ENCODE measurements at regions not wholly inside any gene's neighbourhood (a gene's known extent, or its start where the extent isn't known, plus 50 kb on each side); places are given as distances from the start of the nearest gene placed in this dataset.

- Histone ChIP-seq H3K27ac (no peak overlapping the region), H3K36me3 (no peaks in the 10 kb centered on the region), H3K4me3 (no peak overlapping the region), H3K27me3 (no peaks in the 10 kb centered on the region), H3K4me1 (no peaks in the 10 kb centered on the region), H3K9me3 (no peaks in the 10 kb centered on the region)
- ATAC-seq (no peak), DNase-seq (no peak)
- in situ Hi-C loops (cut with MboI; ENCODE audit: low sequenced_read_pairs in 4 of 4), result no loop called here
- TF ChIP-seq POLR2A (IDR thresholded peaks at IDR 0.05) (no peak), CTCF (IDR thresholded peaks at IDR 0.05 in 4 of 5, conservative IDR thresholded peaks at IDR 0.05 in 1 of 5) (no peak)
- intact Hi-C loops (cut with DNase I; ENCODE audit: low total_unique reads), result no loop called here
Observed at GRCh38 chr2:228509021-228509420, 327.5 kb upstream of the SPHKAP start.

DNA sequence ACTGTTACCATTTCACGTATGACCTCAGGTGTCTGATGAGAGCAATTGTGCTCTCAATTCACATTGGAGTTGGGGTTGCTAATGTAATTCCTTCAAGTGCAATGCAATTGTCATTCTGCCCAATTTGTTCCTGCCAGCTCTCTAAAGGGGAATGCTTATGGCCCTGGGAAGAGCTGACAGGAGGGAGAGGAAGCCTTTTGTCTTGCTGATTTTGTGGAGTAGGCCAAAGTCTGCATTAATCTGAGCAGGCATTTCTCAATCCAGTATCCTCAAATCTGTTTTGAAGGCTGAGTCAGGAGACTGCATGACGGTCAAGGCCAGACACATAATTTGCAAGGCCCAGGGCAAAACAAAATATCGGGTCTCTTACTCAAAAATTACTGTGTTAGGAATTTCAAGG lies 326.4 kb upstream of the SPHKAP start:
- H3K36me3 ChIP-seq, result no peaks in the 10 kb centered on the region
- no peak overlapping the region for H3K4me3 ChIP-seq
- DNase-seq, result no peak
- no peaks in the 10 kb centered on the region for H3K9me3 ChIP-seq
- in situ Hi-C loops (cut with MboI; ENCODE audit: low sequenced_read_pairs in 4 of 4), result no loop called here
- no peak overlapping the region for H3K27ac ChIP-seq
- no peaks in the 10 kb centered on the region for H3K4me1 ChIP-seq
- no peaks in the 10 kb centered on the region for H3K27me3 ChIP-seq
- no peak for ATAC-seq
- intact Hi-C loops (cut with DNase I; ENCODE audit: low total_unique reads), result no loop called here
- TF ChIP-seq CTCF (IDR thresholded peaks at IDR 0.05 in 4 of 5, conservative IDR thresholded peaks at IDR 0.05 in 1 of 5) (no peak), POLR2A (IDR thresholded peaks at IDR 0.05) (no peak)

GRCh38 chr2:228507231-228507824 lies 325.8 kb upstream of the SPHKAP start:
- intact Hi-C loops (cut with DNase I; ENCODE audit: low total_unique reads), result no loop called here
- TF ChIP-seq POLR2A (IDR thresholded peaks at IDR 0.05) (no peak), CTCF (IDR thresholded peaks at IDR 0.05 in 4 of 5, conservative IDR thresholded peaks at IDR 0.05 in 1 of 5) (no peak)
- in situ Hi-C loops (cut with MboI; ENCODE audit: low sequenced_read_pairs in 4 of 4), result no loop called here
- Histone ChIP-seq H3K36me3 (no peaks in the 10 kb centered on the region), H3K9me3 (no peaks in the 10 kb centered on the region), H3K27ac (no peak overlapping the region), H3K27me3 (no peaks in the 10 kb centered on the region), H3K4me1 (no peaks in the 10 kb centered on the region), H3K4me3 (no peak overlapping the region)
- DNase-seq, result no peak
- no peak for ATAC-seq

GRCh38 chr2:228503731-228504130 lies 322.2 kb upstream of the SPHKAP start:
- H3K4me3 ChIP-seq, result no peak overlapping the region
- intact Hi-C loops (cut with DNase I; ENCODE audit: low total_unique reads) (no loop called here), in situ Hi-C loops (cut with MboI; ENCODE audit: low sequenced_read_pairs in 4 of 4) (no loop called here)
- H3K36me3 ChIP-seq, result no peaks in the 10 kb centered on the region
- no peak for TF ChIP-seq CTCF (IDR thresholded peaks at IDR 0.05 in 4 of 5, conservative IDR thresholded peaks at IDR 0.05 in 1 of 5)
- TF ChIP-seq POLR2A (IDR thresholded peaks at IDR 0.05), result no peak
- H3K27ac ChIP-seq, result no peak overlapping the region
- no peaks in the 10 kb centered on the region for H3K27me3 ChIP-seq
- H3K4me1 ChIP-seq, result no peaks in the 10 kb centered on the region
- DNase-seq (no peak), ATAC-seq (no peak)
- H3K9me3 ChIP-seq, result no peaks in the 10 kb centered on the region

- ATAC-seq (no peak), DNase-seq (no peak)
- Histone ChIP-seq H3K27me3 (no peaks in the 10 kb centered on the region), H3K4me1 (no peaks in the 10 kb centered on the region), H3K36me3 (no peaks in the 10 kb centered on the region), H3K4me3 (no peak overlapping the region), H3K27ac (no peak overlapping the region), H3K9me3 (no peaks in the 10 kb centered on the region)
- TF ChIP-seq POLR2A (IDR thresholded peaks at IDR 0.05) (no peak), CTCF (IDR thresholded peaks at IDR 0.05 in 4 of 5, conservative IDR thresholded peaks at IDR 0.05 in 1 of 5) (no peak)
- in situ Hi-C loops (cut with MboI; ENCODE audit: low sequenced_read_pairs in 4 of 4) (no loop called here), intact Hi-C loops (cut with DNase I; ENCODE audit: low total_unique reads) (no loop called here)
Observed at GRCh38 chr2:228493852-228494251, 312.4 kb upstream of the SPHKAP start.
